GM18907 (cell line): ENCODE measurements at regions not wholly inside any gene's neighbourhood (a gene's known extent, or its start where the extent isn't known, plus 50 kb on each side); places are given as distances from the start of the nearest gene placed in this dataset.
"Not testable (repeated sequence)": the region's sequence is repeated elsewhere in the genome, so short reads cannot be mapped to it uniquely, and the experiment has no call there.

Experiments
- ATAC-seq: cut with Tn5 transposase; IDR thresholded peaks from one replicate; pipeline ENCODE4 v1.9.1; 2021; ENCODE audit warnings: mild to moderate bottlenecking, moderate library complexity; ENCODE audit not compliant: unreplicated experiment

DNA sequence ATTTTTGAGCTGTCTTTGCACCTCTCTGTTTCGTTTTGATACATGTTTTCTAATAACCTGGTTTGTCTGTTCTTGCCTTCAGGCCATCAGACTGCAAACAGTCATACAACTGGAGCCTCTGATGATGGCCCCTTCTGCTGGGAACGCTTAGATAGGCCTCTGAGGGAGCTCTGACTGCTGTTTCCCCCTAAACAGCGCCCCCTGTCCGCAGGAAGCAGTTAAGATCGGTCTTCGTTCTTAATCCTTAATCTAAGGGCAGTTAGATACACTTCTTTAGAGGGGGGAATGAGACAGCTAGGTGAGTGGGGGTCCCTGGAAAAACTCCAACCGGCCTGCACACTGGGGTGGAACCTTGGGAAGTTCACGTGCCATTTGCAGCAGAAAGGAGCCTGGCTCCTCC, 1338.8 kb upstream of the SEL1L start:
- ATAC-seq: no peak

- ATAC-seq: no peak
Measured at GRCh38 chr14:82878951-82879350, 1345.3 kb upstream of the SEL1L start.

DNA sequence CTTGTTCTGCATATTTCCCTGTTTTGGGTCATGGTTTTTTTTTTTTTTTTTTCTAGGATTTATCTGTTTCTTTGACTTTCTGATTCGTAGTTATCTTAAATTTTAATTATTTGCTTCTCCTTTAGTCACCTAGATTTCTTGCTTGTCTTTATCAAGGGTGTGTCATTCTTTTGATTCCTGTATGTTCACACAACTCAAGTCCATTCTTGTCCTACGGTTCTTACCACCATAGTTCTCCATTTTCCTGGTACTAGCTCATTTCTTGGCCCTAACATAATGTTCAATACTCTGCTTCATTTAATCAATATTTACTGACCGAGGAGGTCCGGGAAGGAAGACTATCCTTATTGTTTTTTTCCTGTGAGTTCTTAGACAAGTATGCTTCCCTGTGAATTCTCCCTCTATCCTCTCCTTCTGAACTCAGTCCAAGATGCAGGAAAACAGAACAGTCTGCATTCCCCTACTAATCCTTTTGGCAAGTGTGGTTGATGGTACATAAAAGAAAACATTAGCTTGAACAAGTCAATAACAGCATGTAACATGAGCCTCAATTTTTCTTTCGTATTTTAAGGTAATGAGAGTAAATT, 1346.4 kb upstream of the SEL1L start:
- no peak for ATAC-seq

DNA sequence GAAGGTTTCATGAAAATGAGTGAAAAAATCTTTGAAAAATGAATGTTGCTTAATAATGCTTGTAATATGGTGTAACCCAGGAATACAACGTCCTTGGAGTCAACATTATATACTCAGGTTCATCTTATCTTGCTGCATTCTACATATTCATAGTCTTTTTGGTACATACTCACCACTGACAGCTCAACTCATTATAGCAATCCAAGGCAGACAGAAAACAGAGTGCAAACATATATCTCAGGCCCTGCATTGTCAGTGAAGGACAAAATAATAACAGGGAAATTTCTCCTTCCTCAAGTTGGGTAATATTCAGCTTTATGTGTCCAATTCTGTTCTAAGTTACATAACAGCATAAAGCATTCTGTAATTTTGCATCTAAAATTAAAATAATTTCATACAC, 1353.0 kb upstream of the SEL1L start:
- no peak for ATAC-seq

- ATAC-seq: no peak
Measured at GRCh38 chr14:82889701-82890100, 1356.0 kb upstream of the SEL1L start.

- ATAC-seq: no peak
Measured at GRCh38 chr14:82896476-82896875, 1362.8 kb upstream of the SEL1L start.

- no peak for ATAC-seq
Measured at GRCh38 chr14:82897469-82898308, 1364.0 kb upstream of the SEL1L start.

DNA sequence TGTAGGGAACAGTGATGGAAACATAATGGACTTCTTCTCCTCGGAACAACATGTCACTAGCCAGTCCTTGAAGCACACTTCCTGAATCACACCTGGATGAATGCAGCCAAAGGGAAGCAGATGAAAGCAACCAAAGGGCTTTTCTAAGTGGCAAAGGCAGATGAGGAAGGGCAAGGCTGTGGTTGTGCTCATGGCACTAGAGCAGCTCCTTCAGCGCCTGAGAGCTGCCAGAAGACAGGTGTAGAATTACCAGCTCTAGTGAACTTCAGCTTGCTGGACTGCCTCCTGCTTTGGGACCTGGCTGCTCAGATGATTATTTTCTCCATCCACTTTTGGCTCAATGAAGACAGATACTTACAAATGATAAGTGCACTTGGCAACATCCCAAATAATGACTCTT, 1372.1 kb upstream of the SEL1L start:
- no peak for ATAC-seq

GRCh38 chr14:82911930-82912329, 1378.3 kb upstream of the SEL1L start:
- ATAC-seq: no peak

- no peak for ATAC-seq
Measured at GRCh38 chr14:82913396-82913795, 1379.7 kb upstream of the SEL1L start.

DNA sequence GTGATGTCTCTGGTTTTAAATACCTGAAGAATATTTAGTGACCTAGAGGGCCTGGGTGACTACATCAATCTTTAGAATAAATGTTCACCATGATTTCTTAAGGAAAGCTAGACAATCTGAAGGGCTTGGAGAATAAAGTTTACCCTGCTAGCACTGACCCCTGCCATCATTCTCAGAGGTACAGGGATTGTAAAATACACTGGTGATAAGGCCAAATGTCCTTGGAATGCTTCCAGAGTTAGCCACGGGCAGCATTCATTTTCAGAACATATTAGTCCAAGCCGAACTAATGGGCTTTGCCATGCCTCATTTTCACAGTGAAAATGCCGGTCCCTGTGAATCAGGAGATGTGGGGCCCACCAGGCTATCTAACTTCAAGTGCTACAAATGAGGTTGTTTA, 1381.7 kb upstream of the SEL1L start:
- no peak for ATAC-seq

DNA sequence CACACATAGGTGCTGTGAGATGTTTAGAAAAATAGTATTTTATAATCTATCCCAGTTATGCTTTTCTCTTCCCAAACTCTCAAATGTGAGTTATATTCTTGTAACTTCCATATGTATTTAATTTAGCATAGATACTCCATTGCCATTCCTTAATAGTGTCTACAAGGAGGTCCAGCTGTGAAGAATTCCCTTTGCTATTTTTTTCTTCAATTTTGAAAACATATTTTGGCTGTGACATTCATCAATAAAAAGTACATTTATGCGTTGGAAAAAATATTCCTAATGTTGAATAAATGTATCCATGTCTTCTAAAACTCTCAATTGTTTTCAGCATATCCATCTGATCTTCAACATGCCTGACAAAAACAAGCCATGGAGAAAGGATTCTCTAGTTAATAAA, 1402.0 kb upstream of the SEL1L start:
- no peak for ATAC-seq

DNA sequence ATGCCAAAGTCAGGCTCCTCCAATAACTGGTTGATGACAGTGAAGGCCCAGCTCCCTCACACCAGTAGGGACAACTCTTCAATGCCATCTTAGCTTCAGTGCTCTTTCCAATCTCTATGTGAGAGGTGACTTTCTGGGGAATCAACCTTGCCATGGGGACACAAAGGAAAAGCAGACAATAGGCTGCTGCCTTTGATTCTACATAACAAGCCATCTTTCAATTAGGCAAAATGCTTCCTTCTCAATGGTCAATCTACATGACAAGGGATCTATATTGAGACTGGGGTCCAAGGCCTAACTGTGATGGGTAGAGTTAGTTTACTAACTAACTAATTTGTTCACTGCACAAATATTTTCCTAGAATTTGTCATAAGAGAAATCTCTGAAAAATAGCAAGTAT, 1417.5 kb upstream of the SEL1L start:
- no peak for ATAC-seq

DNA sequence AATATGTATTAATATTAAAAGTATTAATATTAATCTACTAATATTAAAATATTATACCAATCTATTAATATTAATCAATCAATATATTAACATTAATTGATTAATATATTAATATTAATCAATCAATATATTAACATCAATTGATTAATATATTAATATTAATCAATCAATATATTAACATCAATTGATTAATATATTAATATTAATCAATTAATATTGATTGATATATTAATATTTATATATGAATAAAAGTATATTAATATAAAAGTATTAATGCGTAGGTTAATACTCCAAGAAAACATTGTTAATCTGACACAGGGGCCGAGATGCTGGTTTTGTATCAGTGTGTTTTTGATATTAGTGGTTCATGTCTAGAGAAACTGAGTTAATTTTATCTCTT, 1430.1 kb upstream of the SEL1L start:
- no peak for ATAC-seq

DNA sequence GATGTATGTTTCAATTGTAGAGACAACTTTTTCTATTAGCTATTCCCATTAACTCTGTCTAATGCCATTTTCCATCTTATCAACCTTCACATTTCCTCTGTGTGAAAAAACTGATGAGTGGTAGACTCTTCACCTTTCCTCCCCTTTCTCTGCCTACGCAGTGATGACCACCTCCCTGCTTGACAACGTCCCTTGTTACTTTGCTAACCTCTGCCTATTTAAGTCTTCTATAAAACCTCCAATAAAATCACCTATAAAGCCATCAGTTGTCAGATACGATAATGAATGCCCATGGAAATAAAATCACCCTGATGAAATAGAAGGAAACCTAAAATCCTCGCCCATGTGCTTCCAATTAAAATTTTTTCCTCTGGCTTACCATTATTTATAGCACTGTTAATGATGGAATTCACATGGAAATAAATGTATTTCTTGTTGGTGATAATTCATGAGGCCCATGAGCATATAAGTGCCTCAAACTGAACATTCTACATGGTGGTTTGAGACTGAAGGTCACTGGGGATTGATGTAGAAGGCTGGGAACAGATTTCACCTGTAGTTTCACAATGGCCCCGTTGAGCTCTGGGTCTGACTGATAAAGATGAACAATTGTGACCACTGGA, 1454.0 kb upstream of the SEL1L start:
- ATAC-seq: no peak

- ATAC-seq: not testable (repeated sequence)
Measured at GRCh38 chr14:82994547-82994946, 1460.9 kb upstream of the SEL1L start.

DNA sequence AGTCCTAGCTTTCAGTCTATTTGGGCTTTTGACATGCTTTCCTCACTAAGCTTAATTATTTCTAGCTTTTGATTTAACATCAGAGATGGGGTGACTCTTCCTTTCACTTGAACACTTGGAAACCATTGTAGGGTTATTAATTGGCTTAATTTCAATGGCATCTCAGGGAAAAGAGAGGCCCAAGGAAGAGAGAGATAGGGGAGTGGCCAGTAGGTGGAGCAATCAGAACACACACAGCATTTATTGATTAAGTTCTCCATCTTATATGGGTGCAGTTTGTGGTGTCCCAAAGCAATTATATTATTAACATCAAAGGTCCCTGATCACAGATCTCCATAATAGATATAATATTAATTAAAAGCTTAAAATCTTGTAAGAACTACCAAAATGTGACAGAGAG, 1466.1 kb upstream of the SEL1L start:
- no peak for ATAC-seq

- no peak for ATAC-seq
Measured at GRCh38 chr14:83004456-83005006, 1470.9 kb upstream of the SEL1L start.

DNA sequence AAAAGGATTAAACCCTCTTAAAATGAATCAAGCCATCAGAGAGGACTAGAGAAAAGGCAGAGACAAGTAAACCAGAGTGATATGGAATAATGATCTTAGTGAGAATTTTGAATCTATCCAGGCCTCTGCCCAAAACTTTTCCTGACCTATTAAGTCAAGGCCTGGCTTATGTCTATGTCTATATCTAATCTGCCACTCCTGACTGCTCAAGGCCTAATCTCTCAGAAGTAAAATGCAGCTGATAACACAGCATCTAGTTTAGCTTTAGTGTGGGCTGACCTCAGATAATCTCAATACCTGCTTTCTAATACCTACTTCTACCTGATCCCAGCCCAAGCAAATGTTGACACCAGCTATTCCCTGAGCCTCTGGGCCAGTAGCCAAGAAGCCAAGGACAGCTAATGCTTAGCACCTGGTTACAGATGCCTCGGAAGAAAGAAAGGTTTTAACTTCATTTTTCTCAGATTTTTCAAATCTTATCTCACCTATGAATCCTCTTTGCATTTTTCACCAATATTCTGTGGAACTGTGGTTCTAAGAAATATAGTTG, 1472.5 kb upstream of the SEL1L start:
- ATAC-seq: no peak

- not testable (repeated sequence) for ATAC-seq
Measured at GRCh38 chr14:83007052-83007451, 1473.4 kb upstream of the SEL1L start.

- no peak for ATAC-seq
Measured at GRCh38 chr14:83007641-83008225, 1474.1 kb upstream of the SEL1L start.
